HepG2 (cell line): ENCODE measurements at regions not wholly inside any gene's neighbourhood (a gene's known extent, or its start where the extent isn't known, plus 50 kb on each side); places are given as distances from the start of the nearest gene placed in this dataset.

Source experiments
- ATAC-seq: fragments of 200-7000 bp; cut with Tn5 transposase; 3 replicates; pipeline ENCODE4 v1.9.1; 2020; ENCODE audit warnings: mild to moderate bottlenecking, moderate library complexity
- BruUV-seq: library from RNA; stranded (reverse); fragments of 400-500 nt; replicated peaks from 2 replicates; lab custom pipeline; 2021; lab: Mats Ljungman, UMichigan
- CTCF ChIA-PET: fragments of 300-600 bp; formaldehyde crosslinking; extraction: SDS; loops from one replicate; lab custom pipeline; 2021; ENCODE audit warnings: low total read pairs, inconsistent platforms, low intra/inter-chr PET ratio; lab: Yijun Ruan, JAX
- POLR2A ChIA-PET: fragments of 350-600 bp; sonication (Branson Sonifier 250); formaldehyde crosslinking; loops from one replicate; lab custom pipeline; 2020; ENCODE audit warnings: antibody characterized with exemption, inconsistent platforms; lab: Yijun Ruan, JAX
- DNase-seq: peaks from one replicate; pipeline ENCODE4 v3.0.0-alpha.2; 2015; ENCODE audit warnings: low spot score
- FAIRE-seq: peaks from 3 replicates; lab custom pipeline; 2011; peaks lifted over from hg19 to GRCh38; lab: Jason Lieb, UNC
- H2AFZ ChIP-seq: one replicate; pipeline ENCODE4 v1.6.1; 2011; ENCODE audit warnings: low read length, inconsistent platforms
- H3K27ac ChIP-seq: fragments of 300-600 bp; 3 replicates; pipeline ENCODE4 v1.8.0; 2011; ENCODE audit warnings: mixed run types, mild to moderate bottlenecking, mixed read lengths, low read length, inconsistent platforms; ENCODE audit not compliant: insufficient read depth; ENCODE audit errors: extremely low read length
- H3K27me3 ChIP-seq, 2 experiments: fragments of 200-600 bp in 1 of 2; 2 replicates in 1 of 2; 3 replicates in 1 of 2; pipeline versions ENCODE4 v1.6.0 to v1.8.0; 2011; ENCODE audit warnings: low read length in 2 of 2, mild to moderate bottlenecking in 2 of 2, moderate library complexity in 2 of 2, inconsistent platforms in 1 of 2; ENCODE audit not compliant: insufficient read depth in 2 of 2, control insufficient read depth in 1 of 2
- H3K36me3 ChIP-seq, 2 experiments: fragments of 200-600 bp in 1 of 2; replicated peaks in 1 of 2; 2 replicates in 1 of 2; 3 replicates in 1 of 2; pipeline versions ENCODE4 v1.5.1 to v1.8.0; 2011; ENCODE audit warnings: low read length in 2 of 2, inconsistent platforms in 1 of 2; ENCODE audit not compliant: insufficient read depth in 2 of 2, control insufficient read depth in 1 of 2
- H3K4me1 ChIP-seq: 2 replicates; pipeline ENCODE4 v1.5.1; 2012; ENCODE audit warnings: low read length, inconsistent platforms; ENCODE audit not compliant: insufficient read depth
- H3K4me2 ChIP-seq: 2 replicates; pipeline ENCODE4 v1.6.0; 2011; ENCODE audit warnings: low read depth, low read length, inconsistent platforms
- H3K4me3 ChIP-seq, 3 experiments: fragments of 200-600 bp in 1 of 3; sonication (generic), shearing (Covaris generic) in 1 of 3; replicated peaks in 1 of 3; 2 replicates each; pipeline ENCODE4 v1.5.1; 2011 to 2016; ENCODE audit warnings: low read length in 3 of 3, inconsistent platforms in 2 of 3, low read depth in 2 of 3, mild to moderate bottlenecking in 2 of 3, control low read depth in 1 of 3, mixed read lengths in 1 of 3; ENCODE audit not compliant: insufficient read depth in 1 of 3
- H3K79me2 ChIP-seq: one replicate; pipeline ENCODE4 v1.6.1; 2011; ENCODE audit warnings: low read length, inconsistent platforms; ENCODE audit not compliant: insufficient read depth
- H3K9ac ChIP-seq: 2 replicates; pipeline ENCODE4 v1.6.0; 2011; ENCODE audit warnings: mild to moderate bottlenecking, low read depth, low read length, inconsistent platforms; ENCODE audit not compliant: insufficient read depth
- H3K9me3 ChIP-seq: 2 replicates; pipeline ENCODE4 v1.5.1; 2012; ENCODE audit warnings: mild to moderate bottlenecking, low read length
- H4K20me1 ChIP-seq: 2 replicates; pipeline ENCODE4 v1.6.0; 2011; ENCODE audit warnings: inconsistent platforms, mild to moderate bottlenecking, low read length, moderate library complexity; ENCODE audit not compliant: insufficient read depth
- DMTF1 ChIP-seq: sonication (generic); formaldehyde crosslinking; IDR thresholded peaks from 2 replicates; pipeline ENCODE4 v1.4.0; 2020; ENCODE audit warnings: mild to moderate bottlenecking, missing genetic modification reagents
- ERF ChIP-seq: IDR thresholded peaks from 2 replicates; pipeline ENCODE4 v1.6.1; 2018; ENCODE audit warnings: missing biosample characterization, missing genetic modification reagents
- PHF5A ChIP-seq: IDR thresholded peaks from one replicate; pipeline ENCODE4 v1.6.1; 2018; ENCODE audit warnings: low read depth, missing genetic modification reagents; ENCODE audit not compliant: unreplicated experiment
- POLR2G ChIP-seq: fragments of 200-400 bp; formaldehyde crosslinking; IDR thresholded peaks from 2 replicates; pipeline ENCODE4 v1.6.1; 2018; ENCODE audit warnings: mild to moderate bottlenecking, low read depth, low read length, moderate library complexity
- SCMH1 ChIP-seq: sonication (generic); formaldehyde crosslinking; IDR thresholded peaks from 2 replicates; pipeline ENCODE4 v1.9.0; 2021; ENCODE audit warnings: missing genetic modification reagents, mild to moderate bottlenecking, borderline replicate concordance
- ZNF121 ChIP-seq: sonication (generic); formaldehyde crosslinking; IDR thresholded peaks from 2 replicates; pipeline ENCODE4 v1.5.0; 2020; ENCODE audit warnings: mild to moderate bottlenecking, missing genetic modification reagents
- ZNF282 ChIP-seq: fragments of 450-650 bp; IDR thresholded peaks from 2 replicates; pipeline ENCODE4 v1.6.1; 2018; ENCODE audit not compliant: partially characterized antibody
- ZNF382 ChIP-seq: sonication (generic); formaldehyde crosslinking; IDR thresholded peaks from 2 replicates; pipeline ENCODE4 v1.5.0; 2020; ENCODE audit warnings: missing genetic modification reagents, mild to moderate bottlenecking, borderline replicate concordance
- ZNF816 ChIP-seq: sonication (generic); formaldehyde crosslinking; IDR thresholded peaks from 2 replicates; pipeline ENCODE4 v1.8.0; 2022; ENCODE audit warnings: missing genetic modification reagents, mild to moderate bottlenecking, borderline replicate concordance
- WGBS: methylation state at CpG from one replicate; pipeline ENCODE4 v1.1.6; 2017; ENCODE audit warnings: low lambda C conversion rate; 5-methylcytosine and 5-hydroxymethylcytosine counted together
- in situ Hi-C: cut with HindIII; loops from 2 replicates; pipeline ENCODE4 v1.10.0; 2017; ENCODE audit warnings: low pct_unique_long_range_greater_than_20kb; ENCODE audit not compliant: extremely low pct_ligation_motif_present
- intact Hi-C: fragments of 100-400 bp; cut with micrococcal nuclease; formaldehyde crosslinking; loops from one replicate; pipeline ENCODE4 v1.10.0; 2022; ENCODE audit not compliant: unreplicated experiment
- TF ChIP-seq, protein P1 (sequence below): sonication (generic); formaldehyde crosslinking; IDR thresholded peaks from 2 replicates; pipeline ENCODE4 v1.8.1; 2023; ENCODE audit warnings: missing genetic modification reagents, mild to moderate bottlenecking, borderline replicate concordance
- TF ChIP-seq, protein P2 (sequence below): sonication (generic); formaldehyde crosslinking; IDR thresholded peaks from 2 replicates; pipeline ENCODE4 v1.4.0; 2020; ENCODE audit warnings: missing genetic modification reagents, mild to moderate bottlenecking, borderline replicate concordance

- no peaks in the 10 kb centered on the region for H3K79me2 ChIP-seq
- intact Hi-C loops, result no loop called here
- no peak overlapping the region for H3K9ac ChIP-seq
- no peak overlapping the region for H3K27ac ChIP-seq
- H3K9me3 ChIP-seq, result no peaks in the 10 kb centered on the region
- no TSS peak for BruUV-seq
- no peak for ATAC-seq
- H3K4me3 ChIP-seq, result no peak overlapping the region
- FAIRE-seq, result no peak
- H3K4me2 ChIP-seq, result no peak overlapping the region
- no peak for DNase-seq
- no peaks in the 10 kb centered on the region for H3K36me3 ChIP-seq
- H3K4me1 ChIP-seq, result no peaks in the 10 kb centered on the region
- peaks cover 0 to 1% of the 10 kb centered on the region in 2 experiments; a peak in 2 of 5 replicates for H3K27me3 ChIP-seq
- no peak overlapping the region for H2AFZ ChIP-seq
- POLR2A ChIA-PET, result no interaction called here
- CTCF ChIA-PET, result no interaction called here
- in situ Hi-C loops, result no loop called here
- H4K20me1 ChIP-seq, result no peaks in the 10 kb centered on the region
- no peak for TF ChIP-seq DMTF1
- TF ChIP-seq, protein P1, sequence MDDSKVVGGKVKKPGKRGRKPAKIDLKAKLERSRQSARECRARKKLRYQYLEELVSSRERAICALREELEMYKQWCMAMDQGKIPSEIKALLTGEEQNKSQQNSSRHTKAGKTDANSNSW, result no peak
- TF ChIP-seq PHF5A (CRISPR knock-in tag), result no peak
- 37% methylated on average over 8 of the region's 14 CpGs for WGBS
These were observed 372.7 kb downstream of the ICE1 start for GRCh38 chr5:5795074-5795771.

GRCh38 chr5:5794118-5794560 lies 371.7 kb downstream of the ICE1 start:
- no peak overlapping the region for H3K4me2 ChIP-seq
- no peak for FAIRE-seq
- ATAC-seq, result no peak
- no peak overlapping the region for H3K27ac ChIP-seq
- no peaks in the 10 kb centered on the region for H3K4me1 ChIP-seq
- BruUV-seq, result no TSS peak
- ChIA-PET CTCF (no interaction called here), POLR2A (no interaction called here)
- H2AFZ ChIP-seq, result no peak overlapping the region
- no peak for DNase-seq
- no peaks in the 10 kb centered on the region for H3K36me3 ChIP-seq
- H3K9me3 ChIP-seq, result no peaks in the 10 kb centered on the region
- WGBS, result 23% methylated on average over 3 of the region's 4 CpGs
- H3K79me2 ChIP-seq, result no peaks in the 10 kb centered on the region
- in situ Hi-C loops, result no loop called here
- H3K9ac ChIP-seq, result no peak overlapping the region
- peaks cover 0 to 1% of the 10 kb centered on the region in 2 experiments; a peak in 2 of 5 replicates for H3K27me3 ChIP-seq
- no peaks in the 10 kb centered on the region for H4K20me1 ChIP-seq
- H3K4me3 ChIP-seq, result no peak overlapping the region
- intact Hi-C loops, result no loop called here
- TF ChIP-seq ZNF816 (CRISPR knock-in tag) (no peak), SCMH1 (CRISPR knock-in tag) (no peak), ZNF121 (CRISPR knock-in tag) (no peak), ZNF382 (CRISPR knock-in tag) (no peak), ZNF282 (no peak), ERF (no peak), POLR2G (no peak)
- TF ChIP-seq, protein P2, sequence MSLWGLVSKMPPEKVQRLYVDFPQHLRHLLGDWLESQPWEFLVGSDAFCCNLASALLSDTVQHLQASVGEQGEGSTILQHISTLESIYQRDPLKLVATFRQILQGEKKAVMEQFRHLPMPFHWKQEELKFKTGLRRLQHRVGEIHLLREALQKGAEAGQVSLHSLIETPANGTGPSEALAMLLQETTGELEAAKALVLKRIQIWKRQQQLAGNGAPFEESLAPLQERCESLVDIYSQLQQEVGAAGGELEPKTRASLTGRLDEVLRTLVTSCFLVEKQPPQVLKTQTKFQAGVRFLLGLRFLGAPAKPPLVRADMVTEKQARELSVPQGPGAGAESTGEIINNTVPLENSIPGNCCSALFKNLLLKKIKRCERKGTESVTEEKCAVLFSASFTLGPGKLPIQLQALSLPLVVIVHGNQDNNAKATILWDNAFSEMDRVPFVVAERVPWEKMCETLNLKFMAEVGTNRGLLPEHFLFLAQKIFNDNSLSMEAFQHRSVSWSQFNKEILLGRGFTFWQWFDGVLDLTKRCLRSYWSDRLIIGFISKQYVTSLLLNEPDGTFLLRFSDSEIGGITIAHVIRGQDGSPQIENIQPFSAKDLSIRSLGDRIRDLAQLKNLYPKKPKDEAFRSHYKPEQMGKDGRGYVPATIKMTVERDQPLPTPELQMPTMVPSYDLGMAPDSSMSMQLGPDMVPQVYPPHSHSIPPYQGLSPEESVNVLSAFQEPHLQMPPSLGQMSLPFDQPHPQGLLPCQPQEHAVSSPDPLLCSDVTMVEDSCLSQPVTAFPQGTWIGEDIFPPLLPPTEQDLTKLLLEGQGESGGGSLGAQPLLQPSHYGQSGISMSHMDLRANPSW, result no peak
